SW 1271 (cell line): ENCODE measurements at regions not wholly inside any gene's neighbourhood (a gene's known extent, or its start where the extent isn't known, plus 50 kb on each side); places are given as distances from the start of the nearest gene placed in this dataset.
"Not testable (repeated sequence)": the region's sequence is repeated elsewhere in the genome, so short reads cannot be mapped to it uniquely, and the experiment has no call there.

ENCODE experiments used
- DNase-seq, 2 experiments: peaks; one replicate each; lab custom pipeline; 2025; lab: John Stamatoyannopoulos, UW

DNA sequence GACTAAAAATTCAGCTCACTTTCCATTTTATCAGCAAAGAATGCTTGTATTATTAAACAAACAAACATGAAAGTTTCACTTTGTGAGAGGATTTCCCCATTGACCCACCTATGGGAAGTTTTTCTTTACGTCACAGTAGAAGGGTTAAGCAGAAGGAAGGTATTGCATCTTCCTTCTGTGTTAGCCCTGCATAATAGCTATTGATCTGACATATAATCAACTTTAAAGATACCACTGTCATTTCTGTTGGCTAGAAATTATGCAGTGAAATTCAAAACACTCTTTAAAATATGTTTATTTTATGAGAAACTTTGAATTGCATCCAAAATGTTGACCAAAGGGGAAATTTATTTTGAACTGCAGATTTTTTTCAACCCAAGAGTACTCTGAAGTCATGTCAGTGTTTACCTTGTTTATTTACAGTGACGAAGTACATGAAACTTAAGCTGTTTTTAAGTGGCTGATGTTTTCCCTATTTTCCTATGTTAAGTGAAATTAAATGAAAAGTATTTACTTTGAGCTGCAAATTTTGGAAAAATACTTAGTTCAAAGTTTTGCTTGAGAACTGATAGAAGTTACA lies 566.4 kb downstream of the ZEB2 start:
- DNase-seq: no peak

DNA sequence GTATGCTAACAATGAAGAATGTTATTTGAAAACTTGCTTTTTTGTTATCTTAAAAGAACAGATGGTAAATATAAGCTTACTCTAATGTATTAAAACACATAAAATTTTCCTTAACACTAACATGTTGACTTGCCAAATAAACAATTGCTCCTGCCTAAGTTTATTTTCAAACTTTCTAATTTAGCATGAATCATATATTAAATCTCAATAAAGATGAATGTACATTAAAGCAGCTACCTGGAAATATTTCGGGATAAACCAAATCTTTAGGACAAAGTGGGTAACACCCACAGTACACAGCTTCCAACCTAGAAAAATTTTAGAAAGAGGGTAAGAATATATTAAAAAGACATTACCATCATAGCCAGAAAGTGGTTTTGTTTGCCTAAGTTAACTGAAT lies 567.4 kb downstream of the ZEB2 start:
- DNase-seq: no peak

DNA sequence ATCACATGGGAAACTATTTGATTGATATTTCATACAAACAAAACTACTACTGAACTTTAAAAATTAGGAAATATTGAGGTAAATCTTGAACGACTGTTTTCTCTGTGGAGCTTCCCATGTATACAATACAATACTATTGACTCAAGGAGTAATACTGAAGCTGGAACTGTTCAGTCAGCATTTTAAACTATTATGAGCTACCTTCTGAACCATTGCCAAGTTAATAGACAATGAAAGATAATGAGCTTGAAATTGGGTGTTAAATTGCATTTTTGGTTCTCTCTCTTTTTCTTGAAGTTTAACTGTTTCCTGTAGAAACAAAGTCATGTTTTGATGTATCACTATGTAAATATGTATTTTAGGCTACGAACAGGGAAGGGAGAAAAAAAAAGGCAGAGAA lies 569.2 kb downstream of the ZEB2 start:
- DNase-seq: no peak

DNA sequence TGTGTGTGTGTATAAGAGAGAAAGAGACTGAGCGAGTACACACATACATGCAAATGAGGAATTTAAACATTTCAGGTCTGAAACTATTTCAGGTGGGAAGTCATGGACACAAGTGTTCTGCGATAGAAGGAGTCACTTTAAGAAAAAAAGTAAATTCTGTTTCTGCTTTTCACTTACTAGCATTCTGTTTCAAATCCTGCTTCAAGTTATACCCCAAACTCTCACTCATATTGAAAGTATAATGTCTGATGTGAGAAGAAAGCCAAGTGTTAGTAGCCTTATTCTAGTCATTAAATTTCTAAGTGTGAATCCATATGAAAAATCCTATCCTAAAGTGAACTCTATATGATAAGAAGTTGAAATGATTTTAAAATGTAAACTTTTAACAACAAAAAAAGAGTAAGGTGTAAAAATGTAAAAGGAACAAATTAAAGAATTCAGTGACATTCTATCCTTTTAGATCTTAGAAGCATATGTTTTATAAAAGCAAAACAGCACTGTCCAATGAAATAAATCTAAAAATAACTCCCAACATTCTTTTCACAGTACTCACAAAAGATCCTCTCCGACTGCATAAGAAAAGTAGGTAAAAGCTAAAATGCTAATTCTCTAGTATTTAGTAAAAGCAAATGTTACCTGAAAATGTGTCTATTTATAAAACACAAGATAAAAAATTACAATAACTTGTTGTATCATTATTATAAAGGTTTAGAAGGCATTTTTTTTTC lies 570.6 kb downstream of the ZEB2 start:
- DNase-seq: no peak

DNA sequence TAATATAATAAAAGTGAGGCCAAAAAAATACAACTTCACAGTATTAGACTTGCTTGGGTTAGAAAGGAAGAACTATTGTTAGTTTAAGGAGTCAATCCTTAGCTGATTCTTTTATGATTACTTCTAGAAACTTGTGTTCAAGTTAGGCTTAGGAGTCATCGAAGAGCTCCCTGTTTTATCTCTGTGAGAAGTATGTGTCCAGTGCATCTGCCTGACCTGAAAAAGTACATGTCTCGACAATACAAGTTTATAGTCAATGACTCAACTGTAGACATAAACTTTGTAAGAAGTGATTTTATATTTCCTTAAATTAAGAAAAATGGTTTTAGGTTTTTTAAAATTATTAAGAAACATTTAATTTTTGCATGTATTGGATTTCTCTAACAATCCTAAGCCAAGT lies 571.2 kb downstream of the ZEB2 start:
- no peak for DNase-seq

DNA sequence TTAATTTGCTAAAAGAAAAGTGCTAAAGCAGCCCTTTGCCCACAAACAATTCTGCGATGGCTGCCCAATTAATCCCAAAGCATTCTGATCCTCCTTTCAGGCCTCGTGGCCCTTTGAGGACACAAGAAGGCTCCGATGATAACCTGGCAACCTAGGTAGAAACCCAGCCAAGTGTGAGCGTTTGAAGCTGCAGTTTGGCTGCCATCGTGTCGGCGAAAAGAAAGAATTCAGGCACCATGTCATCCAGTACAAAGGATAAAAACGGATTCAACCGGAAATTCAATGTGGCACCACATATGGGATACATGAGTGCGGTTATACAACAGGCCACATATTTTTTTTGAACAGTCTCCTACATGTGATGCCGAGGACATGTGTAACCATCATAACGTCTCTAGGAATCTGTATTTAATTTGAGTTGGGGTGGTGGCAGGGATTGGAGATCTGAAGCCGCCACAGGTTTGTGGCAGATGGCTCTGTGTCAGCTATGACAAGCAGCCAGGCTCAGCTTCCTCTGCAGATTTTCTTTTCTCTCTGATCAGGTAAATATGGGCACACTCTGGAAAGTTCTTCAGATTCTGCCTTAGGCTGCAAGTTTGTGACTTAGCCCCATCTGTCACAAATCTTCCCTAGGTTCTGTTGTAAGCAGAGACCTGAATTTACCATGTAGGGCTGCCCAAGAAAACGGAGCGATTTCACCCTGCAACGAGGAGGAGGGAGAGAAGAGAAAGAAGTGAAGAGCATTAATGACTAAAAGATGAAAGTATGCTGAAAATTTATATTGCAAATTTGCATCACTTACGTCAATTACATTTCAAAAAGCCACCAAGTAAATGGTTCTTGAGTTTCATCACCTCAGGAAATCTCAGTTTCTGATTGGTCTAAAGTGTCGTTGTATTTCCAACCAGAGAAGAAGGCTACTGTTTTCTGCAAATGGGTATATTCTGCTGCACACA lies 573.2 kb downstream of the ZEB2 start:
- peak in 1 of 2 experiments; percentile 89 for DNase-seq

DNA sequence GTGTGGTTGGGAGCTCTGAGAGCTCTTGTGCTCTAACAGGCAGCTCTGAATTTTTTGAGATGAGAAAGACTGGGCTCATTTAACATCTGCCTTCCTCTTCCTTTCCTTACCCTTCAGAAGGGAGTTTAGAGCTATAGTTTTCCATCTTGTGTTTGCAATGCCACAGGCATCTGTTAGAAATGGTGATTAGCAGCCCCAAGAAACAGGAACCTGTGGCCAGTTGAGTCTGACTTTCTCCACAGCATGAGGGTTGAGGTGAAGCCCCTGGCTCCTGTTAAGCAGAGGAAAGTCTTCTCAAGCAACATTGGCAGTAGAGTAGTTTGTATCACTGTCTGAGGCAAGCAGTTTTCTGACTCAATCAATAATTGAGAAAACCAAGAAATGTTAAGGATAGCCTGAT lies 577.4 kb downstream of the ZEB2 start:
- DNase-seq: no peak

DNA sequence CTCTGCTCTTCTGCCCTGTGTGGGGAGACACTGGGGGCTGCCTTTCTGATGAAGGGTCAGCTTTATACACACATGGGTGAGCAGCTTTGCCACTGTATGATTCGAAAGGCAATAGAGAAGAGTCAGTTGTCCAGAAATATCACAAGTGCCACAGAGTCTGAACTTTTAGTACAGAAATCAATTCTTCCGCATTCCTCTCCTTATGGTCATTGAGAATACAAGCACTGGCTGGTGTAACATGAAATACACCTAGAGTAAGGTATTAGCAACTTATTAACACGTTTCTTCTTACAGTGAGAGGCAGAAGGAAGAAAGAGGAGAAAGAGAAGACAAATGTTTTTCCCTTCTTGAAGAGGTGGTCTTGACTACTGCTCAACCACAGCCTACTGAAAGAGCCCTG lies 579.2 kb downstream of the ZEB2 start:
- DNase-seq: no peak

DNA sequence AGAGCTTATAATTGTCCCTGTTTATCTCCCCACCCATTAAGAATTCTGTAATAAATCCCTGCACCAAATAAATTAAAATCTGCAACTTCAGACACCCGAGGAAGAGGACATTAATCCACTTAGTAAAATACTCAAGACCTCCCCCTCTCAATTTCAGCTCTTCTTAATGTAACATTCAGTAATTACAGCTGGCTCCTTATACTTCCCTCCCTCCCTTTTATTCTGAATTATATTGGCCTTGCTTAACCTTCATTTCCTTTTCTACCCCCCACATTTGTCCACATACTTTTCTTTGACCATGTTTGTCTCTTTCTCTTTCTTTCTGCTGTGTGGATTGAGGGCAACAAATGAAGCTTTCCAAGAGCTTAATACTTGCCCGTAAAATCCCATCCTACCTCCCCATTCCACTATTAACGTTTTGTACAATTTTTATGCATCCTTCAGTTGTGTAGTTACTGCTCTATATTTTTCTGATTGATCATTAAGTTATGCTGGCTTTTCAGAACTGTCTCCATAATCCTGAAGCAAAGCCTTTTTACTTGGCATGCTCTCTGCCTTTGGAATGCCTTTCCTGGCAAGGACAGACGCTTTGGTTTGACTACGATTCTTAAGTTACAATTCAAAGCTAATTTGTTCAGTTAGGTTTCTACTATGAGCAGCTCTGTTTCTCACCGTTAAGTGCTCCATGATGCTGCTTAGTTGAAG lies 580.1 kb downstream of the ZEB2 start:
- no peak for DNase-seq

DNA sequence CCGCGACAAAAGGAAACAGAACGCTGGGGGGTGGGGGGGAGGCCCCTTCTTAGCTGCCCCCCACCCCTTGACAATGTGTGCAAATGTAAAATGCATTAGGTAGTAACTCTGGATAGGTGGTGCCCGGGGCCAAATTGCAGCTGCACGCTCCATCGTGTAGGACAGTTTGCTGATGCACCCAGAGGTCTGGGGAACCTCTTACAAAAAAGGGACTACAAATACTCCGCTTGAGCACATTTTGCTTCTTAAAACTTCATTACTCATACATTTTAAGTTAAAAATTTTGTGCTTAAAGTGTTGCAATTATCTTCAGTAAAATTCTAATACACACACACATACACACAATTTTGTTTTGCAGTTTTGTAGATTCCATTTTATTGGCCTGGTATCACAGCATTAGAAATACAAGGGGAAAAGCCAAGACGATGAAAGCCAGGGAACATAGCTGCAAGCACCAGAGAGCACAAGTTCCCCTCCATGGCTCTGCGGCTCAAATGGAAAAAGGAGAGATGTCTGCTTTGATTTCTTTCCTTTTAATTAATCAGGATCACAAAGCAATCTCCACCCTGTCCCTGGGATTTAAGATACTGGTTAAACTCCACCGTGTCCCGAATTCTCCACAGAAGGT lies 582.1 kb downstream of the ZEB2 start:
- no peak for DNase-seq

DNA sequence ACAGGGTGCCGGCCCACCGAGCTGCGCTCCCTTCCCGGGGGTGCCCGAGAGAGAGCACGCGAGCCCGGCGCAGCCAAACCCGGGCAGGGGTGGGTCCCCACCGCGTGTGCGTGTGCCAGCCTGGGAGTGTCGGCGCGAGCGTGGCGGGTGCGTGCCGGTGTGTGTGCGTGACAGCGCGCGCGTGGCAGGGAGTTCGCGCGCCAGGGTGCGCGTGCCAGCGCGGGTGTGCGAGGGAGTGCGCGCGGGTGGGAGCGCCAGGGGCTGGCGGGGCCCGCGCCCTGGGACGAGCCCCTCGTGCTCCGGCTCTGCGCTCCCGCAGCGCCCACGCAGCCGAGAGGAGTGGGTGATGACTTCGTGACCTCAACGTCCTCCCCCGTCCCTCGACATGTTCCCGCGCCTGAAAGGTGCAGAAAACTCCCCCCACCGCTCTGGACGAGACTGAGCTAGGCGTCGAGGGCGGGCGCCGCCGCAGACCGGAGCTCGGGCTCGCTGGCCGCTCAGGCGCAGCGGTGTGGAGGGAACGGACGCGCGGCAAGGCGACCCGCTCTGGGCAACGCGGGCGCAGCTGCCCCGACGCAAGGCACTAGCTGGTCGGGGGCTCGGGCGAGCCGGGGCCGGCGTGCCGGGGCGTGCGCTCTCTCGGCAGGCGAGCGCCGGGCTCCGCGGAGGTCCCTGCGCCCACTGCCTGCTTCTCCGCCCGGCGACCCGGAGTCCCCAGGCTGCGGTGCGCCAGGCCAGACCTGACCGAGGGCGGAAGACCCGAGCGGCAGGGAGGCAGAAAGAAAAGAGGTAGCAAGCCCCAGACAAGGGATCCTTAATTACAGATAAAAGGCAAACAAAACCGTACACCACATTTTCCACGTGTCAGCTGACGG lies 582.8 kb downstream of the ZEB2 start:
- DNase-seq: no peak

DNA sequence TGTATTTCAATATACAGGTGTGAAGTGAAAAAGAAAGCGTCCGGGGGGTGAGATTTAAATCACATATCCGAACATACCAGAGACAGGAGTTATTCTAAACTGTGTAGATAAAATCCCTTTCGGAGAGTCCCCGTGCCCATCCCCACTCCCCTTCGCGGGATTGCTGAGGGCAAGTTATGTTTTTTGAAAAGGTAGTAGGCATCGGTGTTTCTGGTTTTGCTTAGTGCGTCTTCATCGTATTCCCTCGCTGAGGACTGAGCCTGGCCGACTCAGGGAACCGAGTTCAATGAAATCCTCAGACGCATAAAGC lies 583.4 kb downstream of the ZEB2 start:
- no peak for DNase-seq

DNA sequence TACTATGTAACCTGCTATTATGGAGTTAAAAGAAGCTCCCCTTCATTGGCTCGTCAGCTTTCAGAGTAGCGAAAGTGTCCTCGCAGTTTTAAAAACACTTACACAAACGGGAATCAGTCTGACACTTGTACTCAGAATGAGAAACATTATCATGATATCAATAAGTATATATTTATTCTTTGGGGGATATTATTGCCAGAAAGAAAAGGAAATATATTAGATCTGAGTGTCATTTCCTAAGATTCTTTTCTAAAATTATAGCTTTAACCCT lies 584.5 kb downstream of the ZEB2 start:
- no peak for DNase-seq

DNA sequence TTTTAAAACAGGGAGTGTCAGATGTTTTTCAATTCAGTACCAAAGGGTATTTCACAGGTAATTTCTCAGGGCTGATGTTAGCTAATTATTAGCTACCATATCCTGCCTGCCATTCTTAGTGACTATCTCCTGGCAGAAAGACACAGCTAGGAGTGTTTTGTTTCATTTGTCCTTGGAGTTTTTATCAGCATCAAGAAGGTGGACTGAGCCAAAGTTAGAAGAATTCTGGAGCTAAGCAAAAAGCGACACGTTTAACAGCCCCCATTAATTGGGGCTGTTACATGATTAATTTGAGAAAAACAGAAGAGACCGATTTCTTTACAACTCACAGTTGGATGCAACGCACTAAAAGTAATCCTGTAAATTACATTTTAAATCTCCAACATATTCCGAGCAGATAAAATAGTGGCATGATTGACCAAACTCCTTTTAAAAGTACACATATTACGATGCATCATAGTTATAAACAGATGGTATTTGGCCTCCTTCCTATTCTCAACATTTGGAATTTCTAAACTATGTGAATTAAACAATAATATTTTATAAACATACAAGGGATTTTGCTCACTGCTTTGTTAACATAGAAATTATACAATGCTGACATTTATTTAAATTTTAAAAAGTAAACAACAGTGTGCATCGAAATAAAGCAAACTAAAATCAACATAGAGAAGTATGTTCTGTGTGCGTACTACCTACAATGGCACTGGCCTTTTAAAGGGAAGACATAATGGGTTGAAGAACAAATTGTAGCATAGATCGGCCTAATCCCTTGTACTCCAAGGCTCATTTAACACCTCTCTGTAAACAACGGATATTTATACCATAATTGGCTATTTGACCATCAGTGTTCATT lies 585.1 kb downstream of the ZEB2 start:
- no peak for DNase-seq

DNA sequence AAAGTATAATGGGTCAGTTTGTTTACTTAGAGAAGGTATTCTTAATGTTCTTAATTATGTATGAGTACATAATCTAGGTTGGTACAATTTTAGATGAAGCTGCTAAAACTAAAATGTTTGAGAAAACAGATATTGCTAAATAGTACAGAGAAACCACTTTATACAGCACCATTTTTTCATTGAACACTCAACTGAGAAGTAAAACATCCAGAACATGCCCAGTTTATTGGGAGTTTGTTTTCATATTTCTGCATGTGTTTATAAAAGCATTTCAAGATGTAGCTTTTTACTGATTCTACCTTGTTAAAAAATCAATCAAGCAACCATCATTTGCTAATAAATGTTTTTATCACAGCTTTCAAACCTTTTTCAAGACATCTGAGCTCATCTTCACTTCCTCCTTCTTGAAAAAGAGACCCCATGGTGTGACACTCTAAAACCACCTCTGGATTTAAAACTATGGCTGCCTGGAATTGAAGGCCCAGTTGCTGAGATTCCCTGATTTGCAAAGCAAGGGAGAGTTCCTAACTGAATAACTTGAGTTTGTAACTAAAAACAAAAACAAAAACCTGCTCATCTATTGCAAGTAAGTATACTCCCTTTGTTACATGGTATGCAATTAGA lies 585.9 kb downstream of the ZEB2 start:
- no peak for DNase-seq

DNA sequence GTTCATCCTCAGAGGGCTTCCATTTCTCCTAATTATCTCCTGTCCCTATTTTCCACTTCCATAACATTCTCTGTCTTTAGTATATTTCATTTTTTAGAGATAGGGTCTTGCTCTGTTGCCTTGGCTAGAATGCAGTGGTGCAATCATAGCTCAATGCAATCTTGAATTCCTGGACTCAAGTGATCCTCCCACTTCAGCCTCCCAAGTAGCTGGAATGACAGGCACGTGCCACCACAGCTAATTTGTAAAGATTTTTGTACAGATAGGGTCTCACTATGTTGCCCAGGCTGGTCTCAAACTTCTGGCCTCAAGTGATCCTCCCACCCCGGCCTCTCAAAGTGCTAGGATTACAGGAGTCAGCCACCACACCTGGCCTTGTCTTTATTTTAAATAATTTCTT lies 589.0 kb downstream of the ZEB2 start:
- DNase-seq: no peak

DNA sequence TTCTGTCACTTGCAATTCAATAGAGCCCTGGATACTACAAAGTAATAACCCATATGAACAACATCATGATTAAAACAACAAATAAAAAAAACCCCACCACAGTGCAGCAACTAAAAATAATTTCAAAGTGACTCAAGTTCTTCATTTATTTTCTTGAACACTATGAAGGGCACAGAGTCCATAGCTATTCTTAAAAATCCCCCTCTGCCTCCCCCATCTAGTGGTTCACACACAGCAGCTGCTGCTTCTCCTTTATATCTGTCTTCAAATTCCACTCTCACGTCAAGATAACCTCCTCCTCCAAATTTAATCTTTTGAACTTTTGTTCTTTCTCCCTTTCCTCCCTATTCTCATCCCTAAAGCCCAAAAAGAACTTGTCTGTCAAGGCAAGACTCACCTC lies 591.3 kb downstream of the ZEB2 start:
- no peak for DNase-seq

DNA sequence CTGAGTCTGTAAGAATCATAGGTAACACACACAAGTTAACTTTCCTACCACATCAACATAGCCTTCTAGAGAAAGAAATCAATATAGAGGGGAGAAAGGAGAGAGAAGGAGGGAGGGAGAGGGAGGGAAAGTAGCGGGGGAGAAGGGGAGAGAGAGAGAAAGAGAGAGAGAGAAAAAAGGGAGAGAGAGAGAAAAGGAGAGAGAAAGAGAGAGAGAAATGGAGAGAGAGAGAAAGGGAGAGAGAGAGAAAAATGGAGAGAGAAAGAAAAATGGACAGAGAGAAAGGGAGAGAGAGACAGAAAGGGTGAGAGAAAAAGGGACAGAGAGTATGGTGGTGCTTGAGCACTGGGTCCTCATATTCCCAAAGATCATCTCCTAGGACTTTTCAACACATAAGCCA lies 591.7 kb downstream of the ZEB2 start:
- no peak for DNase-seq

DNA sequence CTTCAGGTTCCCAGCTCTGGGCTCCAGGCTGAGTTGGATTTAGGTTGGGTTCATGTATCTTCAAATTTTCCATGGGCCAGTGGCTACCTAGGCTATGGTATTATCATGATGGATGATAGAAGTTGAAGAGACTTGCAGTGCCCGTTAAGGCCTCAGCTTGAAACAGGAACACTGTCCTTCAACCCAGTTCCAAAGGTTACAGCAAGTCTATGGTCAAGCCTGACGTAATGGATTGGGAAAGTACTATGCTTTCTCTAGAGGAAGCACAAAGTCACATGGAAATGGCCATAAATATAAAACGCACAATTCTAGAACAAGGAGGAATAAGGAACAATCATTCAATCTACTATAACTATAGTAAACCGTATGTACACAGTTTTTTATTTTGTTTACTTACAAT lies 593.2 kb downstream of the ZEB2 start:
- DNase-seq: no peak

DNA sequence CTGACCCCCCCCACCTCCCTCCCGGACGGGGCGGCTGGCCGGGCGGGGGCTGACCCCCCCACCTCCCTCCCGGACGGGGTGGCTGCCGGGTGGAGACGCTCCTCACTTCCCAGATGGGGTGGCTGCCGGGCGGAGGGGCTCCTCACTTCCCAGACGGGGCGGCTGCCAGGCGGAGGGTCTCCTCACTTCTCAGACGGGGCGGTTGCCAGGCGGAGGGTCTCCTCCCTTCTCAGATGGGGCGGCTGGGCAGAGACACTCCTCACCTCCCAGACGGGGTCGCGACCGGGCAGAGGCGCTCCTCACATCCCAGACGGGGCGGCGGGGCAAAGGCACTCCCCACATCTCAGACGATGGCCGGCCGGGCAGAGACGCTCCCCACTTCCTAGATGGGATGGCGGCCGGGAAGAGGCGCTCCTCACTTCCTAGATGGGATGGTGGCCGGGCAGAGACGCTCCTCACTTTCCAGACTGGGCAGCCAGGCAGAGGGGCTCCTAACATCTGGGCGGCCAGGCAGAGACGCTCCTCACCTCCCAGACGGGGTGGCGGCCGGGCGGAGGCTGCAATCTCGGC lies 597.6 kb downstream of the ZEB2 start:
- DNase-seq: not testable (repeated sequence)
